WTC11 (cell line): ENCODE measurements at regions not wholly inside any gene's neighbourhood (a gene's known extent, or its start where the extent isn't known, plus 50 kb on each side); places are given as distances from the start of the nearest gene placed in this dataset.

Experiments used
- ATAC-seq: fragments of 200-7000 bp; cut with Tn5 transposase; 2 replicates; pipeline ENCODE4 v1.10.0; 2021; ENCODE audit warnings: mild to moderate bottlenecking, moderate library complexity
- CTCF ChIA-PET: fragments of 300-600 bp; sonication (Branson Sonifier 250); formaldehyde crosslinking; loops from one replicate; lab custom pipeline; 2021; ENCODE audit warnings: antibody characterized with exemption; lab: Charles Lee
- POLR2A ChIA-PET: fragments of 350-600 bp; sonication (Branson Sonifier 250); formaldehyde crosslinking; loops from one replicate; lab custom pipeline; 2021; ENCODE audit warnings: antibody characterized with exemption; lab: Charles Lee
- DNase-seq: peaks from one replicate; pipeline ENCODE4 v3.0.0; 2021; ENCODE audit warnings: low spot score
- H3K27ac Mint-ChIP-seq: 2 replicates; pipeline ENCODE4 v1.8.0; 2021; ENCODE audit warnings: mixed read lengths
- H3K27me3 Mint-ChIP-seq: 2 replicates; pipeline ENCODE4 v1.8.0; 2021; ENCODE audit warnings: low read depth, mild to moderate bottlenecking, moderate library complexity, mixed read lengths
- H3K36me3 Mint-ChIP-seq: 2 replicates; pipeline ENCODE4 v1.8.0; 2021; ENCODE audit warnings: mixed read lengths
- H3K4me1 Mint-ChIP-seq: 2 replicates; pipeline ENCODE4 v1.8.0; 2022; ENCODE audit warnings: mixed read lengths
- H3K4me3 Mint-ChIP-seq: 2 replicates; pipeline ENCODE4 v1.8.0; 2021; ENCODE audit warnings: mild to moderate bottlenecking, moderate library complexity, mixed read lengths
- H3K9me3 Mint-ChIP-seq: 2 replicates; pipeline ENCODE4 v1.8.0; 2021; ENCODE audit warnings: mixed read lengths
- CREM ChIP-seq: sonication (generic); formaldehyde crosslinking; IDR thresholded peaks from 2 replicates; pipeline ENCODE4 v1.8.1; 2022; ENCODE audit warnings: mild to moderate bottlenecking, missing genetic modification reagents, moderate library complexity
- ELF4 ChIP-seq: sonication (generic); formaldehyde crosslinking; IDR thresholded peaks from 2 replicates; pipeline ENCODE4 v1.8.1; 2022; ENCODE audit warnings: low read depth, mild to moderate bottlenecking, moderate library complexity, missing genetic modification reagents
- EMX1 ChIP-seq: fragments of 250-450 bp; sonication (Bioruptor Pico); IDR thresholded peaks from 2 replicates; pipeline ENCODE4 v1.8.0; 2021; ENCODE audit warnings: mild to moderate bottlenecking
- GTF2I ChIP-seq: fragments of 250-450 bp; sonication (Bioruptor Pico); conservative IDR thresholded peaks from 2 replicates; pipeline ENCODE4 v1.4.0; 2021; ENCODE audit warnings: mild to moderate bottlenecking
- JUN ChIP-seq: sonication (generic); formaldehyde crosslinking; IDR thresholded peaks from 2 replicates; pipeline ENCODE4 v1.8.0; 2023; ENCODE audit warnings: mild to moderate bottlenecking, missing genetic modification reagents
- PRRX2 ChIP-seq: fragments of 250-450 bp; sonication (Bioruptor Pico); IDR thresholded peaks from 2 replicates; pipeline ENCODE4 v1.8.0; 2021; ENCODE audit warnings: mild to moderate bottlenecking
- RELA ChIP-seq: sonication (generic); formaldehyde crosslinking; IDR thresholded peaks from 2 replicates; pipeline ENCODE4 v1.8.1; 2022; ENCODE audit warnings: missing genetic modification reagents, mild to moderate bottlenecking, borderline replicate concordance
- RORB ChIP-seq: fragments of 250-450 bp; sonication (Bioruptor Pico); IDR thresholded peaks from 2 replicates; pipeline ENCODE4 v1.9.0; 2021; ENCODE audit warnings: mild to moderate bottlenecking
- SMAD3 ChIP-seq: sonication (generic); formaldehyde crosslinking; IDR thresholded peaks from 2 replicates; pipeline ENCODE4 v1.8.0; 2022; ENCODE audit warnings: missing genetic modification reagents, mild to moderate bottlenecking, borderline replicate concordance
- ZNF232 ChIP-seq: sonication (generic); formaldehyde crosslinking; IDR thresholded peaks from 2 replicates; pipeline ENCODE4 v1.8.0; 2022; ENCODE audit warnings: mild to moderate bottlenecking, missing genetic modification reagents
- ZNF263 ChIP-seq: sonication (generic); formaldehyde crosslinking; IDR thresholded peaks from 2 replicates; pipeline ENCODE4 v1.8.1; 2022; ENCODE audit warnings: low read depth, mild to moderate bottlenecking, moderate library complexity, missing genetic modification reagents
- ZNF416 ChIP-seq: fragments of 250-450 bp; sonication (Bioruptor Pico); IDR thresholded peaks from 2 replicates; pipeline ENCODE4 v1.9.0; 2021; ENCODE audit warnings: mild to moderate bottlenecking, inconsistent platforms
- TF ChIP-seq, protein P1 (sequence below): sonication (generic); formaldehyde crosslinking; IDR thresholded peaks from 2 replicates; pipeline ENCODE4 v1.8.0; 2022; ENCODE audit warnings: mild to moderate bottlenecking, missing genetic modification reagents
- TF ChIP-seq, protein P2 (sequence below): sonication (generic); formaldehyde crosslinking; IDR thresholded peaks from 2 replicates; pipeline ENCODE4 v1.8.1; 2022; ENCODE audit warnings: low read depth, missing genetic modification reagents, borderline replicate concordance
- TF ChIP-seq, protein P3 (sequence below): fragments of 250-450 bp; sonication (Bioruptor Pico); IDR thresholded peaks from 2 replicates; pipeline ENCODE4 v2.1.2; 2022; ENCODE audit warnings: mild to moderate bottlenecking, moderate library complexity
- TF ChIP-seq, protein P4 (sequence below): sonication (generic); formaldehyde crosslinking; IDR thresholded peaks from 2 replicates; pipeline ENCODE4 v1.8.0; 2022; ENCODE audit warnings: mild to moderate bottlenecking, missing genetic modification reagents
- TF ChIP-seq, protein P5 (sequence below): fragments of 250-450 bp; sonication (Bioruptor Pico); IDR thresholded peaks from 2 replicates; pipeline ENCODE4 v1.9.0; 2021; ENCODE audit warnings: mild to moderate bottlenecking
- TF ChIP-seq, protein P6 (sequence below): sonication (generic); formaldehyde crosslinking; IDR thresholded peaks from 2 replicates; pipeline ENCODE4 v1.8.0; 2022; ENCODE audit warnings: mild to moderate bottlenecking, missing genetic modification reagents
- TF ChIP-seq, protein P7 (sequence below): sonication (generic); formaldehyde crosslinking; IDR thresholded peaks from 2 replicates; pipeline ENCODE4 v1.8.1; 2023; ENCODE audit warnings: mild to moderate bottlenecking, missing genetic modification reagents, borderline replicate concordance

DNA sequence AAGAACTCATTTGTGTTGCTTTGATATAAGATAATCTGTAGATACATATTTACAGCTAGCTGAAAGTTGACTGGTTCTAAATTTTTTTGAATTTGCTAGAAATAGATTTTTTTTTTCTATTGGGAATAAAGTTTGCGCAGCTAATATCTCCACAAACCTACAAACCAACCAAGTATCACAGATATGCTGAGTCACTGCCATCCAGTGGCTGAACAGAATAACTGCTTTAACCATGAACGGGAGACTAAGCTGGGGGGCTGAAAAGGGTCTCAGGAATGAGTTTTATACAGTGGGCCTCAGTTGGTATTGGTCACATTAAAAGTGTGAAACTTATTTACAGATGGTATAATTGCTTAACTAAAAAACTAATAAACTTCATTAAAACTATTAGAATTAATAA is 326.7 kb upstream of the CNR1 start:
- DNase-seq (no peak), ATAC-seq (peak; percentile 34; the same call in 1 of the 2 replicates)
- H3K4me3 Mint-ChIP-seq, result no peak overlapping the region
- POLR2A ChIA-PET, result no interaction called here
- H3K27me3 Mint-ChIP-seq, result no peaks in the 10 kb centered on the region
- peaks cover 18% of the 10 kb centered on the region for H3K9me3 Mint-ChIP-seq
- CTCF ChIA-PET, result interaction anchor here (0.5 to 1.8 kb wide), 14 partner anchors 11 to 667 kb away, joined by 3 to 8 read pairs (median 3); no protein-coding TSS in a partner anchor
- H3K4me1 Mint-ChIP-seq, result peaks cover 13% of the 10 kb centered on the region
- no peaks in the 10 kb centered on the region; the same call in 1 of the 2 replicates for H3K36me3 Mint-ChIP-seq
- no peak overlapping the region for H3K27ac Mint-ChIP-seq
- TF ChIP-seq SMAD3 (no peak), ZNF416 (CRISPR knock-in tag) (no peak), CREM (CRISPR knock-in tag) (no peak), JUN (CRISPR knock-in tag) (no peak), PRRX2 (CRISPR knock-in tag) (no peak), ELF4 (CRISPR knock-in tag) (no peak), EMX1 (CRISPR knock-in tag) (no peak)
- TF ChIP-seq, protein P1, sequence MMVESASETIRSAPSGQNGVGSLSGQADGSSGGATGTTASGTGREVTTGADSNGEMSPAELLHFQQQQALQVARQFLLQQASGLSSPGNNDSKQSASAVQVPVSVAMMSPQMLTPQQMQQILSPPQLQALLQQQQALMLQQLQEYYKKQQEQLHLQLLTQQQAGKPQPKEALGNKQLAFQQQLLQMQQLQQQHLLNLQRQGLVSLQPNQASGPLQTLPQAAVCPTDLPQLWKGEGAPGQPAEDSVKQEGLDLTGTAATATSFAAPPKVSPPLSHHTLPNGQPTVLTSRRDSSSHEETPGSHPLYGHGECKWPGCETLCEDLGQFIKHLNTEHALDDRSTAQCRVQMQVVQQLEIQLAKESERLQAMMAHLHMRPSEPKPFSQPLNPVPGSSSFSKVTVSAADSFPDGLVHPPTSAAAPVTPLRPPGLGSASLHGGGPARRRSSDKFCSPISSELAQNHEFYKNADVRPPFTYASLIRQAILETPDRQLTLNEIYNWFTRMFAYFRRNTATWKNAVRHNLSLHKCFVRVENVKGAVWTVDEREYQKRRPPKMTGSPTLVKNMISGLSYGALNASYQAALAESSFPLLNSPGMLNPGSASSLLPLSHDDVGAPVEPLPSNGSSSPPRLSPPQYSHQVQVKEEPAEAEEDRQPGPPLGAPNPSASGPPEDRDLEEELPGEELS (CRISPR knock-in tag), result no peak
- TF ChIP-seq, protein P2, sequence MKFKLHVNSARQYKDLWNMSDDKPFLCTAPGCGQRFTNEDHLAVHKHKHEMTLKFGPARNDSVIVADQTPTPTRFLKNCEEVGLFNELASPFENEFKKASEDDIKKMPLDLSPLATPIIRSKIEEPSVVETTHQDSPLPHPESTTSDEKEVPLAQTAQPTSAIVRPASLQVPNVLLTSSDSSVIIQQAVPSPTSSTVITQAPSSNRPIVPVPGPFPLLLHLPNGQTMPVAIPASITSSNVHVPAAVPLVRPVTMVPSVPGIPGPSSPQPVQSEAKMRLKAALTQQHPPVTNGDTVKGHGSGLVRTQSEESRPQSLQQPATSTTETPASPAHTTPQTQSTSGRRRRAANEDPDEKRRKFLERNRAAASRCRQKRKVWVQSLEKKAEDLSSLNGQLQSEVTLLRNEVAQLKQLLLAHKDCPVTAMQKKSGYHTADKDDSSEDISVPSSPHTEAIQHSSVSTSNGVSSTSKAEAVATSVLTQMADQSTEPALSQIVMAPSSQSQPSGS (CRISPR knock-in tag), result no peak

DNA sequence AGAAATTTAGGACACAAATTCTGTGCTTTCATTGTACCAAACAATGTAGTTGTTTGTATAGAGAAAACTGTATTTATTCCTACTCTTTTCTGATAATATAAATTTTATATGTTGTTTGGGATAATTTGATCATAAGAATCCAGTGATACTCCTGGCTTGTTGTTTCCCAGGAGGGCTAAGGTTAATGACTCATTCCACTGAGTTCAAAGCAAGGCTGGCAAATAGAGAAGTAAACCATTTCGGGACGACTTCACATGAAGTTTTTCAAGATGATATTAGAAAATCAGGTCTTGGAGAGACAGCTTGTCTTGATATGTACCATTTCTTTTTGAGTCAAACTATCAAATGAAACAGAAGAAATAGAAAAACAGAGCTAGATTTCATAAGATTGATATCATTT is 326.1 kb upstream of the CNR1 start:
- Mint-ChIP-seq H3K9me3 (peaks cover 13% of the 10 kb centered on the region), H3K4me3 (no peak overlapping the region), H3K4me1 (peaks cover 13% of the 10 kb centered on the region), H3K27ac (no peak overlapping the region), H3K36me3 (no peaks in the 10 kb centered on the region), H3K27me3 (no peaks in the 10 kb centered on the region)
- POLR2A ChIA-PET, result no interaction called here
- DNase-seq (no peak), ATAC-seq (no peak)
- CTCF ChIA-PET, result interaction anchor here (0.8 to 1.8 kb wide), 9 partner anchors 47 to 566 kb away, joined by 3 to 8 read pairs (median 3); no protein-coding TSS in a partner anchor
- TF ChIP-seq ELF4 (CRISPR knock-in tag) (no peak), ZNF232 (no peak), GTF2I (CRISPR knock-in tag) (no peak), EMX1 (CRISPR knock-in tag) (no peak), ZNF263 (CRISPR knock-in tag) (no peak)
- TF ChIP-seq, protein P3, sequence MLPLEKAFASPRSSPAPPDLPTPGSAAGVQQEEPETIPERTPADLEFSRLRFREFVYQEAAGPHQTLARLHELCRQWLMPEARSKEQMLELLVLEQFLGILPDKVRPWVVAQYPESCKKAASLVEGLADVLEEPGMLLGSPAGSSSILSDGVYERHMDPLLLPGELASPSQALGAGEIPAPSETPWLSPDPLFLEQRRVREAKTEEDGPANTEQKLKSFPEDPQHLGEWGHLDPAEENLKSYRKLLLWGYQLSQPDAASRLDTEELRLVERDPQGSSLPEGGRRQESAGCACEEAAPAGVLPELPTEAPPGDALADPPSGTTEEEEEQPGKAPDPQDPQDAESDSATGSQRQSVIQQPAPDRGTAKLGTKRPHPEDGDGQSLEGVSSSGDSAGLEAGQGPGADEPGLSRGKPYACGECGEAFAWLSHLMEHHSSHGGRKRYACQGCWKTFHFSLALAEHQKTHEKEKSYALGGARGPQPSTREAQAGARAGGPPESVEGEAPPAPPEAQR (CRISPR knock-in tag), result no peak

DNA sequence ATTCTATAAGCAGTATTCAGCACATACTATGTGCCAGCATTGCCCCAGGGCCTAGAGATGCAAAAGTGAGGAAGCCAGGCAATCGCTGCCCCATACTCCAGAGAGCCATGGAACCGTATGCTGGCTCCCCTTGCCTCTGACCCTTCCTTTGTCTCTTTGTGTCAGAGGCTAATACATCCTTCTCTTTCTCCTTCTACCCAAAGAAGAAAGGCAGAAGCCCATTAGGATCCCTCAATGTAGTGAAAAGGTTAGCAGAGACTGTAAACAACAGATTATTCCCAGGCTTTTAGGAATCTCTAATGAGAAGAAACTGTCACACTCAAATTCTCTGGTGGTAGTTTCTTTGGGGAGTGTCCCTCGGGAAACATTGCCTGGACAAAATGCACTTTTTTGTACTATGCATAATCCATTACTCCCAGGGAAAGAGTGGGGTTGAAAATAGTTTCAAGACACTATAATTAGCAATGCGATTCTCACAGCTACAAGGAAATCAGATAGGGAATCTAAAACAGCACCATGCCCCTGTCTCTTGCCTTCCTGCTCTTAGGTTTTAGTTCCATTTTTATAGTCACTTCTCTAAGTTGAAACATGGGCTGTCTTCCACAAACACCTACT is 325.2 kb upstream of the CNR1 start:
- H3K36me3 Mint-ChIP-seq, result no peaks in the 10 kb centered on the region
- CTCF ChIA-PET, result no interaction called here
- no peak overlapping the region for H3K27ac Mint-ChIP-seq
- H3K4me1 Mint-ChIP-seq, result peaks cover 13% of the 10 kb centered on the region
- ATAC-seq (no peak), DNase-seq (no peak)
- H3K9me3 Mint-ChIP-seq, result peaks cover 12% of the 10 kb centered on the region
- POLR2A ChIA-PET, result no interaction called here
- no peak overlapping the region for H3K4me3 Mint-ChIP-seq
- no peaks in the 10 kb centered on the region for H3K27me3 Mint-ChIP-seq
- TF ChIP-seq PRRX2 (CRISPR knock-in tag), result no peak
- no peak for TF ChIP-seq ELF4 (CRISPR knock-in tag)
- no peak for TF ChIP-seq RORB (CRISPR knock-in tag)
- TF ChIP-seq, protein P4, sequence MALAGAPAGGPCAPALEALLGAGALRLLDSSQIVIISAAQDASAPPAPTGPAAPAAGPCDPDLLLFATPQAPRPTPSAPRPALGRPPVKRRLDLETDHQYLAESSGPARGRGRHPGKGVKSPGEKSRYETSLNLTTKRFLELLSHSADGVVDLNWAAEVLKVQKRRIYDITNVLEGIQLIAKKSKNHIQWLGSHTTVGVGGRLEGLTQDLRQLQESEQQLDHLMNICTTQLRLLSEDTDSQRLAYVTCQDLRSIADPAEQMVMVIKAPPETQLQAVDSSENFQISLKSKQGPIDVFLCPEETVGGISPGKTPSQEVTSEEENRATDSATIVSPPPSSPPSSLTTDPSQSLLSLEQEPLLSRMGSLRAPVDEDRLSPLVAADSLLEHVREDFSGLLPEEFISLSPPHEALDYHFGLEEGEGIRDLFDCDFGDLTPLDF (CRISPR knock-in tag), result no peak
- TF ChIP-seq, protein P2 (CRISPR knock-in tag), result no peak
- TF ChIP-seq, protein P5, sequence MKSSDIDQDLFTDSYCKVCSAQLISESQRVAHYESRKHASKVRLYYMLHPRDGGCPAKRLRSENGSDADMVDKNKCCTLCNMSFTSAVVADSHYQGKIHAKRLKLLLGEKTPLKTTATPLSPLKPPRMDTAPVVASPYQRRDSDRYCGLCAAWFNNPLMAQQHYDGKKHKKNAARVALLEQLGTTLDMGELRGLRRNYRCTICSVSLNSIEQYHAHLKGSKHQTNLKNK, result no peak
- TF ChIP-seq, protein P6, sequence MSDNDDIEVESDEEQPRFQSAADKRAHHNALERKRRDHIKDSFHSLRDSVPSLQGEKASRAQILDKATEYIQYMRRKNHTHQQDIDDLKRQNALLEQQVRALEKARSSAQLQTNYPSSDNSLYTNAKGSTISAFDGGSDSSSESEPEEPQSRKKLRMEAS (CRISPR knock-in tag), result no peak
- TF ChIP-seq, protein P7, sequence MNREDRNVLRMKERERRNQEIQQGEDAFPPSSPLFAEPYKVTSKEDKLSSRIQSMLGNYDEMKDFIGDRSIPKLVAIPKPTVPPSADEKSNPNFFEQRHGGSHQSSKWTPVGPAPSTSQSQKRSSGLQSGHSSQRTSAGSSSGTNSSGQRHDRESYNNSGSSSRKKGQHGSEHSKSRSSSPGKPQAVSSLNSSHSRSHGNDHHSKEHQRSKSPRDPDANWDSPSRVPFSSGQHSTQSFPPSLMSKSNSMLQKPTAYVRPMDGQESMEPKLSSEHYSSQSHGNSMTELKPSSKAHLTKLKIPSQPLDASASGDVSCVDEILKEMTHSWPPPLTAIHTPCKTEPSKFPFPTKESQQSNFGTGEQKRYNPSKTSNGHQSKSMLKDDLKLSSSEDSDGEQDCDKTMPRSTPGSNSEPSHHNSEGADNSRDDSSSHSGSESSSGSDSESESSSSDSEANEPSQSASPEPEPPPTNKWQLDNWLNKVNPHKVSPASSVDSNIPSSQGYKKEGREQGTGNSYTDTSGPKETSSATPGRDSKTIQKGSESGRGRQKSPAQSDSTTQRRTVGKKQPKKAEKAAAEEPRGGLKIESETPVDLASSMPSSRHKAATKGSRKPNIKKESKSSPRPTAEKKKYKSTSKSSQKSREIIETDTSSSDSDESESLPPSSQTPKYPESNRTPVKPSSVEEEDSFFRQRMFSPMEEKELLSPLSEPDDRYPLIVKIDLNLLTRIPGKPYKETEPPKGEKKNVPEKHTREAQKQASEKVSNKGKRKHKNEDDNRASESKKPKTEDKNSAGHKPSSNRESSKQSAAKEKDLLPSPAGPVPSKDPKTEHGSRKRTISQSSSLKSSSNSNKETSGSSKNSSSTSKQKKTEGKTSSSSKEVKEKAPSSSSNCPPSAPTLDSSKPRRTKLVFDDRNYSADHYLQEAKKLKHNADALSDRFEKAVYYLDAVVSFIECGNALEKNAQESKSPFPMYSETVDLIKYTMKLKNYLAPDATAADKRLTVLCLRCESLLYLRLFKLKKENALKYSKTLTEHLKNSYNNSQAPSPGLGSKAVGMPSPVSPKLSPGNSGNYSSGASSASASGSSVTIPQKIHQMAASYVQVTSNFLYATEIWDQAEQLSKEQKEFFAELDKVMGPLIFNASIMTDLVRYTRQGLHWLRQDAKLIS (CRISPR knock-in tag), result no peak
- TF ChIP-seq RELA, result no peak
